Esophagus squamous epithelium (tissue), 5 donors: ENCODE measurements at regions not wholly inside any gene's neighbourhood (a gene's known extent, or its start where the extent isn't known, plus 50 kb on each side); places are given as distances from the start of the nearest gene placed in this dataset.

Source experiments
- DNase-seq: peaks from one replicate; lab custom pipeline; 2025; lab: John Stamatoyannopoulos, UW
- H3K27ac ChIP-seq, 4 donors: fragments of 200-600 bp; sonication (generic); one replicate each; pipeline ENCODE4 v1.5.1; 2016 to 2019; ENCODE audit warnings: mild to moderate bottlenecking in 1 of 4
- H3K27me3 ChIP-seq, 4 donors: fragments of 200-600 bp; sonication (generic); 1 replicate in 3 of 4; 2 replicates in 1 of 4; pipeline versions ENCODE4 v1.5.1 to v1.6.0; 2017 to 2021; ENCODE audit warnings: antibody characterized with exemption in 1 of 4
- H3K36me3 ChIP-seq, 3 donors: fragments of 200-600 bp; sonication (generic); one replicate each; pipeline ENCODE4 v1.5.1; 2016 to 2019
- H3K4me1 ChIP-seq, 3 donors: fragments of 200-600 bp; sonication (generic); one replicate each; pipeline ENCODE4 v1.5.1; 2017 to 2019
- H3K4me3 ChIP-seq, 4 donors: fragments of 200-600 bp; sonication (generic); 1 replicate in 3 of 4; 2 replicates in 1 of 4; pipeline ENCODE4 v1.5.1; 2016 to 2019; ENCODE audit warnings: mild to moderate bottlenecking in 2 of 4, moderate library complexity in 1 of 4
- H3K9me3 ChIP-seq, 3 donors: fragments of 200-600 bp; sonication (generic); one replicate each; pipeline ENCODE4 v1.5.1; 2016 to 2019
- CTCF ChIP-seq, 6 experiments: fragments of 450-650 bp in 4 of 6; fragments of 200-600 bp in 2 of 6; sonication (generic) in 2 of 6; IDR thresholded peaks; one replicate each; pipeline ENCODE4 v1.5.1; 2016 to 2019; ENCODE audit warnings: antibody characterized with exemption in 6 of 6, mild to moderate bottlenecking in 4 of 6, moderate library complexity in 4 of 6
- POLR2A ChIP-seq, 4 donors: fragments of 450-650 bp; IDR thresholded peaks; one replicate each; pipeline ENCODE4 v1.6.1; 2017; ENCODE audit warnings: antibody characterized with exemption in 4 of 4, mild to moderate bottlenecking in 4 of 4, moderate library complexity in 3 of 4
- WGBS, 2 donors: methylation state at CpG; one replicate each; pipeline ENCODE4 v1.1.5; 2018; 5-methylcytosine and 5-hydroxymethylcytosine counted together
- intact Hi-C: fragments of 100-400 bp; cut with DNase I; formaldehyde crosslinking; loops from one replicate; pipeline ENCODE4 v1.15.0; 2022
- donor health status: DM: yes; HTN: yes; CAD: no.

GRCh38 chr3:176920766-176921160 is 276.5 kb downstream of the TBL1XR1 start:
- Histone ChIP-seq H3K27me3 (no peaks in the 10 kb centered on the region), H3K27ac (no peak overlapping the region)
- intact Hi-C loops = no loop called here

GRCh38 chr3:176919836-176920765 is 277.2 kb downstream of the TBL1XR1 start:
- no peak for DNase-seq
- intact Hi-C loops = no loop called here
- Histone ChIP-seq H3K9me3 (no peaks in the 10 kb centered on the region), H3K4me3 (no peak overlapping the region), H3K27me3 (no peaks in the 10 kb centered on the region), H3K36me3 (no peaks in the 10 kb centered on the region), H3K27ac (no peak overlapping the region), H3K4me1 (peaks cover 5 to 32% (median 7%) of the 10 kb centered on the region in 3 donors)
- 76 to 80% methylated on average over 11 of the region's 11 CpGs for WGBS, 2 donors
- TF ChIP-seq POLR2A (IDR thresholded peaks at IDR 0.05) = no peak
- no peak for TF ChIP-seq CTCF (IDR thresholded peaks at IDR 0.05)

More at GRCh38 chr3:176920766-176921160, 276.5 kb downstream of the TBL1XR1 start:
- Histone ChIP-seq H3K4me3 (no peak overlapping the region), H3K36me3 (no peaks in the 10 kb centered on the region), H3K4me1 (peaks cover 3 to 30% (median 7%) of the 10 kb centered on the region in 3 donors), H3K9me3 (no peaks in the 10 kb centered on the region)
- 67 to 78% methylated on average over 5 of the region's 5 CpGs for WGBS, 2 donors
- TF ChIP-seq CTCF (IDR thresholded peaks at IDR 0.05) (no peak), POLR2A (IDR thresholded peaks at IDR 0.05) (no peak)
- DNase-seq = no peak

- H3K4me1 ChIP-seq = peaks cover 7 to 40% (median 12%) of the 10 kb centered on the region in 3 donors
- H3K27me3 ChIP-seq = no peaks in the 10 kb centered on the region
- TF ChIP-seq POLR2A (IDR thresholded peaks at IDR 0.05) = no peak
- TF ChIP-seq CTCF (IDR thresholded peaks at IDR 0.05) = no peak
- intact Hi-C loops = no loop called here
- no peaks in the 10 kb centered on the region for H3K36me3 ChIP-seq
- 45 to 60% methylated on average over 3 of the region's 3 CpGs for whole genome bisulfite sequencing, 2 donors
- no peak for DNase-seq
- no peak overlapping the region for H3K4me3 ChIP-seq
- H3K27ac ChIP-seq = peak overlapping the region in 1 of 4 donors; percentile 49
- no peaks in the 10 kb centered on the region for H3K9me3 ChIP-seq
These were observed 280.5 kb downstream of the TBL1XR1 start for GRCh38 chr3:176916777-176917176.

GRCh38 chr3:176914764-176915163 is 282.5 kb downstream of the TBL1XR1 start:
- TF ChIP-seq POLR2A (IDR thresholded peaks at IDR 0.05) (no peak), CTCF (IDR thresholded peaks at IDR 0.05) (no peak)
- intact Hi-C loops = no loop called here
- Histone ChIP-seq H3K27me3 (no peaks in the 10 kb centered on the region), H3K36me3 (no peaks in the 10 kb centered on the region), H3K27ac (peak overlapping the region in 1 of 4 donors; percentile 11), H3K9me3 (no peaks in the 10 kb centered on the region), H3K4me1 (peaks cover 7 to 40% (median 12%) of the 10 kb centered on the region in 3 donors), H3K4me3 (no peak overlapping the region)
- 10 to 45% methylated on average over 1 of the region's 1 CpG for WGBS, 2 donors
- no peak for DNase-seq

GRCh38 chr3:176911579-176911978 is 285.7 kb downstream of the TBL1XR1 start:
- Histone ChIP-seq H3K9me3 (no peaks in the 10 kb centered on the region), H3K4me1 (peaks cover 5 to 20% (median 9%) of the 10 kb centered on the region in 3 donors), H3K27me3 (no peaks in the 10 kb centered on the region), H3K27ac (no peak overlapping the region), H3K4me3 (no peak overlapping the region), H3K36me3 (no peaks in the 10 kb centered on the region)
- TF ChIP-seq CTCF (IDR thresholded peaks at IDR 0.05) = no peak
- no peak for TF ChIP-seq POLR2A (IDR thresholded peaks at IDR 0.05)
- no peak for DNase-seq
- intact Hi-C loops = no loop called here
- WGBS, 2 donors = 65 to 78% methylated on average over 1 of the region's 1 CpG
